ENCODE measurements at regions not wholly inside any gene's neighbourhood (a gene's known extent, or its start where the extent isn't known, plus 50 kb on each side); places are given as distances from the start of the nearest gene placed in this dataset.

DNA sequence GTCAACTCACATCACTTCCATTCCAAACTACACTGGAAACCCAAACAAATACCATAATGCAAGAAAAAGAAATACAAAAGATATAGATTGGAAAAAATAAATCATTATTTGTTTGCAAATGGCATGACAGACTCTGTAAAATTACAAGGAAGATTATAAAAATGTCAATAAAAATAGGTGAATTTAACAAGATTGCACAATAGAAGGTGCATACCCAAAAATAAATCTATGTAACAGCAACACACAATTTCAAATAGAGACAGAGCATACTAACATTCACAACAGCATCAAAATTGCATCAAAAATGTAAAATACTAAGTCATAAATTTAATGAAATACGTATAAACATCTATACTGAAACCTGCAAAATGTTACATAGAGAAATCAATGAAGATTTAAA is 1140.0 kb upstream of the GJE1 start:
- 93 to 99% (median 97%) methylated on average over 1 of the region's 1 CpG for WGBS, 4 donors
- H3K36me3 ChIP-seq: no peaks in the 10 kb centered on the region
- no peak overlapping the region for H3K4me3 ChIP-seq
- H3K9me3 ChIP-seq: peaks cover 0 to 21% (median 4%) of the 10 kb centered on the region in 12 donors
- H3K27me3 ChIP-seq: no peaks in the 10 kb centered on the region
- DNase-seq (no peak), ATAC-seq (no peak)
- no peak overlapping the region for H3K27ac ChIP-seq
- intact Hi-C loops (cut with DNase I): no loop called here
- H3K4me1 ChIP-seq: peaks cover 0 to 16% (median 3%) of the 10 kb centered on the region in 12 donors
- TF ChIP-seq, protein P1, sequence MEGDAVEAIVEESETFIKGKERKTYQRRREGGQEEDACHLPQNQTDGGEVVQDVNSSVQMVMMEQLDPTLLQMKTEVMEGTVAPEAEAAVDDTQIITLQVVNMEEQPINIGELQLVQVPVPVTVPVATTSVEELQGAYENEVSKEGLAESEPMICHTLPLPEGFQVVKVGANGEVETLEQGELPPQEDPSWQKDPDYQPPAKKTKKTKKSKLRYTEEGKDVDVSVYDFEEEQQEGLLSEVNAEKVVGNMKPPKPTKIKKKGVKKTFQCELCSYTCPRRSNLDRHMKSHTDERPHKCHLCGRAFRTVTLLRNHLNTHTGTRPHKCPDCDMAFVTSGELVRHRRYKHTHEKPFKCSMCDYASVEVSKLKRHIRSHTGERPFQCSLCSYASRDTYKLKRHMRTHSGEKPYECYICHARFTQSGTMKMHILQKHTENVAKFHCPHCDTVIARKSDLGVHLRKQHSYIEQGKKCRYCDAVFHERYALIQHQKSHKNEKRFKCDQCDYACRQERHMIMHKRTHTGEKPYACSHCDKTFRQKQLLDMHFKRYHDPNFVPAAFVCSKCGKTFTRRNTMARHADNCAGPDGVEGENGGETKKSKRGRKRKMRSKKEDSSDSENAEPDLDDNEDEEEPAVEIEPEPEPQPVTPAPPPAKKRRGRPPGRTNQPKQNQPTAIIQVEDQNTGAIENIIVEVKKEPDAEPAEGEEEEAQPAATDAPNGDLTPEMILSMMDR (IDR thresholded peaks at IDR 0.05): no peak
- no peak for TF ChIP-seq POLR2A (IDR thresholded peaks at IDR 0.05)

DNA sequence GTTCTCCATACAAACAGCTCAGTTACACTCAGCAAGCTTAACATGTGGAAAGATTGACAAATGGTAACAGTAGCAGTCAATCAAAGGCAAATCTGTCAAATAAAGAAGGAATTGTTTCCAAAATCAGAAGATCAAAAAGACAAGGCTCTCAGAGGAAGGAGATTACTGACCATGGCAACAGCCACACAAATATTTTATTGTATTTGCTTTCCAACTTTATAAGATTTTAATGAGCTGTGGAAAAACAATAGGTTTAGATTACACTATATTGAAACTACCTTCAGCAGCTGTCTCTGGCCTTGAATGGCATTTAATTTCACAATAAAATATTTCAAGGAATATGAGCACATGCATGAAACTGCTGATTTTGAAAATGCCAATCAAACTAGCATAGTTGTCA is 1143.9 kb upstream of the GJE1 start:
- no peak for TF ChIP-seq POLR2A (IDR thresholded peaks at IDR 0.05)
- TF ChIP-seq, protein P1 (IDR thresholded peaks at IDR 0.05): no peak
- no peaks in the 10 kb centered on the region for H3K27me3 ChIP-seq
- DNase-seq (no peak), ATAC-seq (no peak)
- H3K36me3 ChIP-seq: no peaks in the 10 kb centered on the region
- no peak overlapping the region for H3K27ac ChIP-seq
- peaks cover 0 to 18% (median 4%) of the 10 kb centered on the region in 12 donors for H3K9me3 ChIP-seq
- H3K4me1 ChIP-seq: peaks cover 0 to 34% (median 4%) of the 10 kb centered on the region in 12 donors
- intact Hi-C loops (cut with DNase I): loop anchor here in 1 of 10 donors (10.0 kb wide), 1 partner anchor 166 kb away; no protein-coding TSS in a partner anchor
- no peak overlapping the region for H3K4me3 ChIP-seq

DNA sequence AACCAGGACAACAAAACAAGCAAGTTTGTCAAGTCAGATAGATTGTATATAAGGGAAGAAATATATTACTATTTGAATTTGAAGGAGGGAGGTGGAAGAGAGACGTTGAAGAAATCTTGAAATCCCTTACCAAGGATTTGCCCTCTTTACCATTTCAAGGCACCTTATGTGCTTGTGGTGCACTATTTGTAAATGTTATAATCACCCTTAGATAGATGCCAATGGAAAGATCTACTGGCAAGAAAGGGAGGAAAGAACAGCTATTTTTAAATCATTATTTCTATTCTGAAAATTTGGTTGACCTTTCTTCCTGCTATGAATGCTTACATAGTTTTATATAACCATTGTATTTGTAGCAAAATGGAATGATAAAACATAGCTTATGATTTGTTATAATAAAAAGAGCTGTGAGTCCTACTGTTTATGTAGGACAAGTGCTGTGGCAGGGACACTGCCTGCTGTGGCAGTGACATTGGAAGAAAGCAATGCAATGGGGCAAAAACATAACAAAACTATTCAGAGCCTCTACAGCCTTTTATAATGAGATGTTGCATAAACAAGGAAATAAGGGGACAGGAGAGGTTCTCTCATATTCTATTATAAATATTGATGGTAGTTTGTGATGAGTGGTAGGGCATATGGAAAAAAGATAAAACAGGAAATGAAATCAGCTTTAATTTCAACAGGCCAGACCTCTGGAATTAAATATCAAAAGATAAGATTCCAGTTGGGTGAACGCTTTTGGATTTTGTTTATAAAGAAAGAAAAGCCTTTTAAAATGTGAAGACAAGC is 1145.2 kb upstream of the GJE1 start:
- Histone ChIP-seq H3K4me3 (no peak overlapping the region), H3K4me1 (peaks cover 0 to 34% (median 4%) of the 10 kb centered on the region in 12 donors), H3K27me3 (no peaks in the 10 kb centered on the region), H3K9me3 (peaks cover 0 to 6% (median 0%) of the 10 kb centered on the region in 12 donors), H3K36me3 (no peaks in the 10 kb centered on the region), H3K27ac (peak overlapping the region in 5 of 12 donors; percentile 8 to 39 (median 16))
- no peak for DNase-seq
- TF ChIP-seq POLR2A (IDR thresholded peaks at IDR 0.05): no peak
- TF ChIP-seq, protein P1 (IDR thresholded peaks at IDR 0.05): no peak
- peak in 1 of 4 donors; percentile 63 for ATAC-seq
- WGBS, 4 donors: 45 to 56% (median 52%) methylated on average over 2 of the region's 2 CpGs
- intact Hi-C loops (cut with DNase I): loop anchor here in 1 of 10 donors (10.0 kb wide), 1 partner anchor 167 kb away; no protein-coding TSS in a partner anchor

DNA sequence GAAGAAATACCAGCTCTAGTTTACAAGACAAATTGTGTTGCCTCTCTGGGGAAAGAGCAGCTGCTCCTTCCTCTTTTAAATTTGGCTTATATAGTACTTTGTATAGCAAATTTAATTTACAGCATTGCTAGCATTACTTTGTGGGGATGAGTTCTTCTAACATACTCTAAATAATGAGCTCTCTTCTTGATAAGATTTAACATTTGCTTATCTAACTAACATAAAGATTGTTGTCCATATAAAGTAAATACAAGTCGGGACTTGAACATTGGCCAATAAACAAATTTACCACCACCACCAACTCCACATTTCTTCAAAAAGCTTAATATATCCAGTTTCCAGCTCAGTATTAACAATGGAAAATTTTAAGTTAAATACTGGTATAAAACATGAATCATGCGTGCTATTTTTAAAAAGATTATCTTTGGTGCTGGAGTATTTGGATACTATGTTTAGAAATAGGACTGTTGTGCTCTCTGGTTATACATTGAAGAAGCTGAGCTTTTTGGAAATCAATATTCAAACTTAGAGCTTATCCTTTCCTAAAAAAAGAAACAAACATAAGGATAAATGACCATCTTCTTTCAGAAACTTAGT is 1146.9 kb upstream of the GJE1 start:
- 49 to 59% (median 54%) methylated on average over 2 of the region's 2 CpGs for WGBS, 4 donors
- Histone ChIP-seq H3K4me3 (no peak overlapping the region), H3K36me3 (no peaks in the 10 kb centered on the region), H3K4me1 (peaks cover 0 to 34% (median 4%) of the 10 kb centered on the region in 12 donors), H3K9me3 (no peaks in the 10 kb centered on the region), H3K27ac (no peak overlapping the region), H3K27me3 (no peaks in the 10 kb centered on the region)
- intact Hi-C loops (cut with DNase I): loop anchor here in 1 of 10 donors (10.0 kb wide), 1 partner anchor 169 kb away; no protein-coding TSS in a partner anchor
- ATAC-seq: no peak
- TF ChIP-seq, protein P1 (IDR thresholded peaks at IDR 0.05): no peak
- no peak for TF ChIP-seq POLR2A (IDR thresholded peaks at IDR 0.05)
- no peak for DNase-seq

Data from heart left ventricle (tissue), 16 donors.